ENCODE measurements at regions not wholly inside any gene's neighbourhood (a gene's known extent, or its start where the extent isn't known, plus 50 kb on each side); places are given as distances from the start of the nearest gene placed in this dataset.

GRCh38 chr2:207449642-207450165 is 80.1 kb upstream of the CREB1 start:
- DNase-seq (ENCODE audit: low spot score), result no peak

GRCh38 chr2:207450186-207450585 is 79.6 kb upstream of the CREB1 start:
- DNase-seq (ENCODE audit: low spot score), result no peak

- no peak for DNase-seq (ENCODE audit: low spot score)
Measured at GRCh38 chr2:207458582-207458981, 71.2 kb upstream of the CREB1 start.

GRCh38 chr2:207459990-207460757 is 69.6 kb upstream of the CREB1 start:
- DNase-seq (ENCODE audit: low spot score), result no peak

GRCh38 chr2:207463433-207463832 is 66.3 kb upstream of the CREB1 start:
- no peak for DNase-seq (ENCODE audit: low spot score)

GRCh38 chr2:207464007-207464406 is 65.8 kb upstream of the CREB1 start:
- DNase-seq (ENCODE audit: low spot score), result no peak

- DNase-seq (ENCODE audit: low spot score), result no peak
Measured at GRCh38 chr2:207465894-207466293, 63.9 kb upstream of the CREB1 start.

- no peak for DNase-seq (ENCODE audit: low spot score)
Measured at GRCh38 chr2:207467716-207468347, 61.9 kb upstream of the CREB1 start.

- DNase-seq (ENCODE audit: low spot score), result no peak
Measured at GRCh38 chr2:207468488-207468887, 61.3 kb upstream of the CREB1 start.

GRCh38 chr2:207469451-207469850 is 60.3 kb upstream of the CREB1 start:
- DNase-seq (ENCODE audit: low spot score), result no peak

- DNase-seq (ENCODE audit: low spot score), result no peak
Measured at GRCh38 chr2:207469943-207470729, 59.6 kb upstream of the CREB1 start.

GRCh38 chr2:207471261-207471660 is 58.5 kb upstream of the CREB1 start:
- no peak for DNase-seq (ENCODE audit: low spot score)

GRCh38 chr2:207472343-207473048 is 57.3 kb upstream of the CREB1 start:
- DNase-seq (ENCODE audit: low spot score), result no peak

- DNase-seq (ENCODE audit: low spot score), result peak; percentile 23
Measured at GRCh38 chr2:207473049-207473930, 56.5 kb upstream of the CREB1 start.

GRCh38 chr2:207473931-207474235 is 55.9 kb upstream of the CREB1 start:
- DNase-seq (ENCODE audit: low spot score), result no peak

- DNase-seq (ENCODE audit: low spot score), result peak; percentile 59
Measured at GRCh38 chr2:207474863-207475485, 54.8 kb upstream of the CREB1 start.

GRCh38 chr2:207475546-207475945 is 54.2 kb upstream of the CREB1 start:
- no peak for DNase-seq (ENCODE audit: low spot score)

GRCh38 chr2:207477896-207478295 is 51.9 kb upstream of the CREB1 start:
- no peak for DNase-seq (ENCODE audit: low spot score)

GRCh38 chr2:207478572-207478971 is 51.2 kb upstream of the CREB1 start:
- no peak for DNase-seq (ENCODE audit: low spot score)

- no peak for DNase-seq (ENCODE audit: low spot score)
Measured at GRCh38 chr2:207479198-207479785, 50.5 kb upstream of the CREB1 start.
